ENCODE measurements at regions not wholly inside any gene's neighbourhood (a gene's known extent, or its start where the extent isn't known, plus 50 kb on each side); places are given as distances from the start of the nearest gene placed in this dataset.

DNA sequence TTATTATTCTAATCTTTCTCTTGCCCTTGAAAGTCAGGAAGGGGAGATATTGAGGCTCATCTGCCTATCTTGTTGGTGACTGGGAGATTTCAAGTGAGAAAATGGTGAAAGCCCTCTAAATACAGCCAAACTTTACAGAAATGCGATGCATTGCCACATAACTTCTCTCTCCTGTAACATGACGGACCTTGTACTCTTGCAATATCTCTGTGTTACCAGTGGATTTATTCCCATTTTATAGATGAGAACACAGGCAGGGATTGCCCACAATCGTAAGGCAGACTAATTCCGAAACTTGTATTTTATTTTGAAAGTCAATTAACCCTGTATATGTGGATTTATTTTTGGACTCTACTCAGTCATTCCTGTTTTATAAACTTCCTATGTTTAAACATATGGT is 57.3 kb upstream of the MPP7 start:
- TF ChIP-seq, protein P1, sequence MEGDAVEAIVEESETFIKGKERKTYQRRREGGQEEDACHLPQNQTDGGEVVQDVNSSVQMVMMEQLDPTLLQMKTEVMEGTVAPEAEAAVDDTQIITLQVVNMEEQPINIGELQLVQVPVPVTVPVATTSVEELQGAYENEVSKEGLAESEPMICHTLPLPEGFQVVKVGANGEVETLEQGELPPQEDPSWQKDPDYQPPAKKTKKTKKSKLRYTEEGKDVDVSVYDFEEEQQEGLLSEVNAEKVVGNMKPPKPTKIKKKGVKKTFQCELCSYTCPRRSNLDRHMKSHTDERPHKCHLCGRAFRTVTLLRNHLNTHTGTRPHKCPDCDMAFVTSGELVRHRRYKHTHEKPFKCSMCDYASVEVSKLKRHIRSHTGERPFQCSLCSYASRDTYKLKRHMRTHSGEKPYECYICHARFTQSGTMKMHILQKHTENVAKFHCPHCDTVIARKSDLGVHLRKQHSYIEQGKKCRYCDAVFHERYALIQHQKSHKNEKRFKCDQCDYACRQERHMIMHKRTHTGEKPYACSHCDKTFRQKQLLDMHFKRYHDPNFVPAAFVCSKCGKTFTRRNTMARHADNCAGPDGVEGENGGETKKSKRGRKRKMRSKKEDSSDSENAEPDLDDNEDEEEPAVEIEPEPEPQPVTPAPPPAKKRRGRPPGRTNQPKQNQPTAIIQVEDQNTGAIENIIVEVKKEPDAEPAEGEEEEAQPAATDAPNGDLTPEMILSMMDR (IDR thresholded peaks at IDR 0.05; ENCODE audit: extremely low read depth in 1 of 2, insufficient read depth in 1 of 2, low read depth in 1 of 2, low read length in 2 of 2) = no peak
- TF ChIP-seq POLR2A (IDR thresholded peaks at IDR 0.05; ENCODE audit: low read depth, low read length) = no peak
- no peak for TF ChIP-seq FOS (IDR thresholded peaks at IDR 0.05; ENCODE audit: borderline replicate concordance, insufficient read depth, low read length)
- no peak for TF ChIP-seq JUN (IDR thresholded peaks at IDR 0.05; ENCODE audit: borderline replicate concordance, insufficient read depth, insufficient read length, low read depth)
- TF ChIP-seq POLR2AphosphoS5 (IDR thresholded peaks at IDR 0.05; ENCODE audit: insufficient read depth, low read depth, low read length) = no peak
- TF ChIP-seq EZH2 (IDR thresholded peaks at IDR 0.05; ENCODE audit: borderline replicate concordance, low read depth, low read length, severe bottlenecking) = no peak
- no peak for TF ChIP-seq GATA2 (IDR thresholded peaks at IDR 0.05; ENCODE audit: insufficient read depth, insufficient read length, low read depth, low read length)
- TF ChIP-seq MYC (IDR thresholded peaks at IDR 0.05; ENCODE audit: low read depth, low read length) = no peak
- TF ChIP-seq, protein P2, sequence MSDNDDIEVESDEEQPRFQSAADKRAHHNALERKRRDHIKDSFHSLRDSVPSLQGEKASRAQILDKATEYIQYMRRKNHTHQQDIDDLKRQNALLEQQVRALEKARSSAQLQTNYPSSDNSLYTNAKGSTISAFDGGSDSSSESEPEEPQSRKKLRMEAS (IDR thresholded peaks at IDR 0.05; ENCODE audit: insufficient read depth, insufficient read length) = no peak
